Peyer's patch (tissue), 4 donors: ENCODE measurements at regions not wholly inside any gene's neighbourhood (a gene's known extent, or its start where the extent isn't known, plus 50 kb on each side); places are given as distances from the start of the nearest gene placed in this dataset.

ENCODE experiments used
- DNase-seq, 3 donors: peaks; one replicate each; pipeline ENCODE4 v3.0.0-alpha.2; 2017 to 2019
- H3K27ac ChIP-seq, 4 donors: fragments of 200-600 bp; sonication (generic); one replicate each; pipeline ENCODE4 v1.5.1; 2016 to 2019
- H3K27me3 ChIP-seq, 2 donors: fragments of 200-600 bp; sonication (generic); one replicate each; pipeline ENCODE4 v1.5.1; 2019
- H3K36me3 ChIP-seq, 3 donors: fragments of 200-600 bp; sonication (generic); one replicate each; pipeline ENCODE4 v1.5.1; 2016 to 2019
- H3K4me1 ChIP-seq, 4 donors: fragments of 200-600 bp; sonication (generic); one replicate each; pipeline ENCODE4 v1.5.1; 2016 to 2019
- H3K4me3 ChIP-seq, 4 donors: fragments of 200-600 bp; sonication (generic); 1 replicate in 3 of 4; 2 replicates in 1 of 4; pipeline ENCODE4 v1.5.1; 2016 to 2019; ENCODE audit warnings: mild to moderate bottlenecking in 1 of 4
- H3K9me3 ChIP-seq, 4 donors: fragments of 200-600 bp; sonication (generic); one replicate each; pipeline ENCODE4 v1.5.1; 2016 to 2019; ENCODE audit warnings: mild to moderate bottlenecking in 1 of 4
- POLR2A ChIP-seq, 2 donors: fragments of 450-650 bp; IDR thresholded peaks; one replicate each; pipeline ENCODE4 v1.5.1; 2017; ENCODE audit warnings: antibody characterized with exemption in 2 of 2, mild to moderate bottlenecking in 2 of 2, moderate library complexity in 2 of 2
- TF ChIP-seq, protein P1 (sequence below), 6 experiments: fragments of 450-650 bp in 4 of 6; fragments of 200-600 bp in 2 of 6; sonication (generic) in 1 of 6; IDR thresholded peaks; one replicate each; pipeline ENCODE4 v1.5.1; 2017 to 2019; ENCODE audit warnings: antibody characterized with exemption in 6 of 6, mild to moderate bottlenecking in 3 of 6, moderate library complexity in 1 of 6

GRCh38 chr2:126793885-126794613 is 104.6 kb upstream of the TEX51 start:
- H3K27ac ChIP-seq = no peak overlapping the region
- no peaks in the 10 kb centered on the region for H3K27me3 ChIP-seq
- no peak overlapping the region for H3K4me3 ChIP-seq
- DNase-seq = peak in 2 of 3 donors; percentile 10 to 44
- TF ChIP-seq, protein P1, sequence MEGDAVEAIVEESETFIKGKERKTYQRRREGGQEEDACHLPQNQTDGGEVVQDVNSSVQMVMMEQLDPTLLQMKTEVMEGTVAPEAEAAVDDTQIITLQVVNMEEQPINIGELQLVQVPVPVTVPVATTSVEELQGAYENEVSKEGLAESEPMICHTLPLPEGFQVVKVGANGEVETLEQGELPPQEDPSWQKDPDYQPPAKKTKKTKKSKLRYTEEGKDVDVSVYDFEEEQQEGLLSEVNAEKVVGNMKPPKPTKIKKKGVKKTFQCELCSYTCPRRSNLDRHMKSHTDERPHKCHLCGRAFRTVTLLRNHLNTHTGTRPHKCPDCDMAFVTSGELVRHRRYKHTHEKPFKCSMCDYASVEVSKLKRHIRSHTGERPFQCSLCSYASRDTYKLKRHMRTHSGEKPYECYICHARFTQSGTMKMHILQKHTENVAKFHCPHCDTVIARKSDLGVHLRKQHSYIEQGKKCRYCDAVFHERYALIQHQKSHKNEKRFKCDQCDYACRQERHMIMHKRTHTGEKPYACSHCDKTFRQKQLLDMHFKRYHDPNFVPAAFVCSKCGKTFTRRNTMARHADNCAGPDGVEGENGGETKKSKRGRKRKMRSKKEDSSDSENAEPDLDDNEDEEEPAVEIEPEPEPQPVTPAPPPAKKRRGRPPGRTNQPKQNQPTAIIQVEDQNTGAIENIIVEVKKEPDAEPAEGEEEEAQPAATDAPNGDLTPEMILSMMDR (IDR thresholded peaks at IDR 0.05) = peak in 2 of 6 experiments; percentile 11 to 18
- TF ChIP-seq POLR2A (IDR thresholded peaks at IDR 0.05) = no peak
- H3K9me3 ChIP-seq = no peaks in the 10 kb centered on the region
- no peaks in the 10 kb centered on the region for H3K4me1 ChIP-seq
- no peaks in the 10 kb centered on the region for H3K36me3 ChIP-seq

DNA sequence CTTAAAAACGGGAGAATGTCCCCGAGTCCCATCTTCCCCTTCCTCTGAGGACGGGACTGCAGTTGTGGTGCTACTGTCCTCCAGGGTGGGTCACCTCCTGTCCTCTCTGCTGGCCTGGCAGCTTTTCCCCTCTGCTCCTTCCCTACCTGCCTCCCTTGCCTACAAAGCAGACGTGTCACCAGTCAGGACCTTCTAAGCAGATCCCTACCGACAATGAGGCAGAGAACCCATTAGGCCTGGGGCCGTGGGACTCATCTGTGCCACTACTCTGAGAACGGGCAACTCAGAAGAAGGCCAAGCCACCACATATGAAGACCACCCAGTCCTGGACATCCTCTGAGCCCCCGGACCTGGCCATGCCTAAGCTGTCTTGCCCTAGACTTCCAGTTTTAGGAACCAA is 103.0 kb upstream of the TEX51 start:
- Histone ChIP-seq H3K9me3 (no peaks in the 10 kb centered on the region), H3K27ac (no peak overlapping the region), H3K4me3 (no peak overlapping the region), H3K36me3 (no peaks in the 10 kb centered on the region), H3K4me1 (no peaks in the 10 kb centered on the region), H3K27me3 (no peaks in the 10 kb centered on the region)
- no peak for TF ChIP-seq POLR2A (IDR thresholded peaks at IDR 0.05)
- TF ChIP-seq, protein P1 (IDR thresholded peaks at IDR 0.05) = no peak
- DNase-seq = peak in 2 of 3 donors; percentile 4 to 21

DNA sequence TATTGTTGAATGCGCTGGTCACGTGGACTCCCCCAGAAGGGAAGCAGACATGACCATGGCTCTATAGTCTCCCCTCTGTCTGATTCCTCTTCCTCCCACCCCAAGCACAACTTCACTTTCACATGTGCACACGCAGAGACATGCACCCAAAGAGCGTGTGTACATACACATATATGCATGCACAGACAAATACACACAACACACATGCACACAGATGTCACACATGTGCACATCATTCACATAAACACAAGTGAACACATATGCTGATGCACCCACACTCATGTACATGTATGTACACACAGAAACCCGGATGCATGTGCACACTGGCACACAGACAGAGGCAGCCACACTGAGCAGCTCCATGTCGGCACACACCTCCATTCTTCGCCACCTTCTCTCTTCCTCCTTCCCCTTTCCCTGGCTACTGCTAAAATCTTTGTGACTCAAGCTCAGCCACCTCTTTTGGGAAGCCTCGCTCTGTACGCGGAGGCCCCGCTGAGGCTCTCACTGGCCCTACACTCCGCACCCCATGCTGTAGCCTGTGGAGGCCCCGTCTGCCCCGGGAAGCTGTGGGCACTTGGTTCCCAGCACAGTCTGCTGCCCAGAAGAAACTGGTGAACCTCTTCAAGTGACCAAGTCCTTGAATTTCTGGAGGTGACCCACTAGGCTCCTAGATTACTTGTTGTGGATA is 101.6 kb upstream of the TEX51 start:
- H3K27me3 ChIP-seq = no peaks in the 10 kb centered on the region
- H3K4me3 ChIP-seq = no peak overlapping the region
- no peak for TF ChIP-seq POLR2A (IDR thresholded peaks at IDR 0.05)
- TF ChIP-seq, protein P1 (IDR thresholded peaks at IDR 0.05) = no peak
- H3K9me3 ChIP-seq = no peaks in the 10 kb centered on the region
- no peaks in the 10 kb centered on the region for H3K36me3 ChIP-seq
- no peaks in the 10 kb centered on the region for H3K4me1 ChIP-seq
- H3K27ac ChIP-seq = no peak overlapping the region
- peak in 2 of 3 donors; percentile 1 to 39 for DNase-seq

GRCh38 chr2:126797622-126798275 is 100.9 kb upstream of the TEX51 start:
- Histone ChIP-seq H3K4me1 (peaks cover 0 to 5% (median 0%) of the 10 kb centered on the region in 4 donors), H3K4me3 (no peak overlapping the region), H3K27me3 (no peaks in the 10 kb centered on the region), H3K9me3 (no peaks in the 10 kb centered on the region), H3K36me3 (no peaks in the 10 kb centered on the region), H3K27ac (no peak overlapping the region)
- no peak for TF ChIP-seq POLR2A (IDR thresholded peaks at IDR 0.05)
- TF ChIP-seq, protein P1 (IDR thresholded peaks at IDR 0.05) = no peak
- peak in 2 of 3 donors; percentile 3 to 36 for DNase-seq

DNA sequence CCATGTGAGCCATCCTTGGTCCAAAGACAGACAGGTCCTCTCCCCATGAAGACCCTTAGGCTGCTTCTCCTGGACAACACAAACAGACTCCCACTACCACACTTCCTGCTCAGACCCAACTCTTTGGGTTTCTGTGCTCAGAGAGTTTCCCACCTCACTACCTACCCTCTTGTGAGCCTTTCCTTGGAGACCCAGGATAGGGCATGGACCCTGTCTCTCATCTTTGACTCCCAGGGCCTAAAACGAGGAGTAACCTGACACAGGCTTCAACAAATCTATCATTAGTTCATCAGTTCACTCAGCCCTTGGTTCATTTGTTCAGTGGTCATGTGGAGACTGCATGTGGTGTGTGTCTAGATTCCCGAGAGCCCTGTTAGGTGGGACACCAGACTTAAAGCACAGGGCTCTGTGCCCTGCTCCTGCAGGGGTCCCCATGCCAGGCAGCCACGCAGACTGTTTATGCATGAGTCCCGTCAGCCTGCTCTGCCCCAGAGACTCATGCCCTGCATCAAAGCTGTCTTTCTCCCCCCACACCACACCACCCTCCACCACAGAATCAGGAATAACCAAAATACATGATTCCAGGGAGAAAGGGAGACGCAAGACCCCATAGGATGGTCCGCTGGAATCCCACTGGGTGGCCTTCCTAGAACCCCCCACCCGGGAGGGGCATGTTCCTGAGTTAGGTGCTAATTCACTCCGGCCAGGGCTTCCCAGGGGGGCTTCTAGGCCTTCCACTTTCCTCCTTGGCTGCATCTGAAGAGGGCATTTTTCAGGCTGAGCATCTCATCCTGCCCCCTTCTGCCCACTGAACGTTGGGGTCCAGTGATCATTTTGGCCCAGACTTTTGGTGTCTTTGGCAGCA is 100.2 kb upstream of the TEX51 start:
- no peaks in the 10 kb centered on the region for H3K27me3 ChIP-seq
- peaks cover 0 to 5% (median 0%) of the 10 kb centered on the region in 4 donors for H3K4me1 ChIP-seq
- no peak overlapping the region for H3K27ac ChIP-seq
- H3K36me3 ChIP-seq = no peaks in the 10 kb centered on the region
- peak in 2 of 3 donors; percentile 7 to 27 for DNase-seq
- no peaks in the 10 kb centered on the region for H3K9me3 ChIP-seq
- no peak for TF ChIP-seq POLR2A (IDR thresholded peaks at IDR 0.05)
- TF ChIP-seq, protein P1 (IDR thresholded peaks at IDR 0.05) = no peak
- H3K4me3 ChIP-seq = no peak overlapping the region
